NCI-H345 treated with DMSO at 0.1 percent for 48 hours (cell line): ENCODE measurements at regions not wholly inside any gene's neighbourhood (a gene's known extent, or its start where the extent isn't known, plus 50 kb on each side); places are given as distances from the start of the nearest gene placed in this dataset.

Experiments used
- DNase-seq: peaks from one replicate; lab custom pipeline; 2025; ENCODE audit not compliant: unreplicated experiment; lab: John Stamatoyannopoulos, UW

- no peak for DNase-seq
Measured at GRCh38 chr5:165665735-165666400, 2160.4 kb downstream of the MAT2B start.

- no peak for DNase-seq
Measured at GRCh38 chr5:165673499-165673898, 2168.1 kb downstream of the MAT2B start.

GRCh38 chr5:165695796-165696195 is 2190.4 kb downstream of the MAT2B start:
- no peak for DNase-seq

GRCh38 chr5:165705960-165706359 is 2200.5 kb downstream of the MAT2B start:
- no peak for DNase-seq

GRCh38 chr5:165712011-165712410 is 2206.6 kb downstream of the MAT2B start:
- no peak for DNase-seq

- no peak for DNase-seq
Measured at GRCh38 chr5:165714598-165714997, 2209.2 kb downstream of the MAT2B start.

GRCh38 chr5:165720901-165721300 is 2215.5 kb downstream of the MAT2B start:
- DNase-seq = no peak

GRCh38 chr5:165722401-165722800 is 2217.0 kb downstream of the MAT2B start:
- DNase-seq = no peak

- no peak for DNase-seq
Measured at GRCh38 chr5:165723931-165724330, 2218.5 kb downstream of the MAT2B start.

- no peak for DNase-seq
Measured at GRCh38 chr5:165728425-165728824, 2223.0 kb downstream of the MAT2B start.

GRCh38 chr5:165735388-165735787 is 2230.0 kb downstream of the MAT2B start:
- no peak for DNase-seq

- no peak for DNase-seq
Measured at GRCh38 chr5:165739079-165739741, 2233.8 kb downstream of the MAT2B start.

- no peak for DNase-seq
Measured at GRCh38 chr5:165757791-165758190, 2252.4 kb downstream of the MAT2B start.

- no peak for DNase-seq
Measured at GRCh38 chr5:165775111-165775510, 2269.7 kb downstream of the MAT2B start.

- DNase-seq = no peak
Measured at GRCh38 chr5:165779505-165779904, 2274.1 kb downstream of the MAT2B start.

- DNase-seq = no peak
Measured at GRCh38 chr5:165780901-165781300, 2275.5 kb downstream of the MAT2B start.

GRCh38 chr5:165781738-165782137 is 2276.3 kb downstream of the MAT2B start:
- no peak for DNase-seq

- DNase-seq = no peak
Measured at GRCh38 chr5:165783024-165783423, 2277.6 kb downstream of the MAT2B start.

- no peak for DNase-seq
Measured at GRCh38 chr5:165786073-165786472, 2280.7 kb downstream of the MAT2B start.

- DNase-seq = no peak
Measured at GRCh38 chr5:165795073-165795472, 2289.7 kb downstream of the MAT2B start.

- no peak for DNase-seq
Measured at GRCh38 chr5:165805756-165806155, 2300.3 kb downstream of the MAT2B start.

GRCh38 chr5:165808335-165808734 is 2302.9 kb downstream of the MAT2B start:
- no peak for DNase-seq

- no peak for DNase-seq
Measured at GRCh38 chr5:165809914-165810313, 2304.5 kb downstream of the MAT2B start.
